DND-41 (cell line): ENCODE measurements at regions not wholly inside any gene's neighbourhood (a gene's known extent, or its start where the extent isn't known, plus 50 kb on each side); places are given as distances from the start of the nearest gene placed in this dataset.

ENCODE experiments used
- EZH2 ChIP-seq: IDR thresholded peaks from 3 replicates; pipeline ENCODE4 v1.6.1; 2012; ENCODE audit warnings: borderline replicate concordance, low read depth, mild to moderate bottlenecking, moderate library complexity, low read length, inconsistent platforms; ENCODE audit not compliant: severe bottlenecking
- TF ChIP-seq, protein P1 (sequence below): IDR thresholded peaks from 2 replicates; pipeline ENCODE4 v1.5.1; 2012; ENCODE audit warnings: borderline replicate concordance, low read length, moderate library complexity, mild to moderate bottlenecking; ENCODE audit not compliant: poor library complexity, severe bottlenecking; ENCODE audit errors: extremely low read depth

GRCh38 chr6:141877275-141877983 is 255.3 kb upstream of the GJE1 start:
- TF ChIP-seq, protein P1, sequence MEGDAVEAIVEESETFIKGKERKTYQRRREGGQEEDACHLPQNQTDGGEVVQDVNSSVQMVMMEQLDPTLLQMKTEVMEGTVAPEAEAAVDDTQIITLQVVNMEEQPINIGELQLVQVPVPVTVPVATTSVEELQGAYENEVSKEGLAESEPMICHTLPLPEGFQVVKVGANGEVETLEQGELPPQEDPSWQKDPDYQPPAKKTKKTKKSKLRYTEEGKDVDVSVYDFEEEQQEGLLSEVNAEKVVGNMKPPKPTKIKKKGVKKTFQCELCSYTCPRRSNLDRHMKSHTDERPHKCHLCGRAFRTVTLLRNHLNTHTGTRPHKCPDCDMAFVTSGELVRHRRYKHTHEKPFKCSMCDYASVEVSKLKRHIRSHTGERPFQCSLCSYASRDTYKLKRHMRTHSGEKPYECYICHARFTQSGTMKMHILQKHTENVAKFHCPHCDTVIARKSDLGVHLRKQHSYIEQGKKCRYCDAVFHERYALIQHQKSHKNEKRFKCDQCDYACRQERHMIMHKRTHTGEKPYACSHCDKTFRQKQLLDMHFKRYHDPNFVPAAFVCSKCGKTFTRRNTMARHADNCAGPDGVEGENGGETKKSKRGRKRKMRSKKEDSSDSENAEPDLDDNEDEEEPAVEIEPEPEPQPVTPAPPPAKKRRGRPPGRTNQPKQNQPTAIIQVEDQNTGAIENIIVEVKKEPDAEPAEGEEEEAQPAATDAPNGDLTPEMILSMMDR, result no peak
- no peak for TF ChIP-seq EZH2
